ENCODE measurements at regions not wholly inside any gene's neighbourhood (a gene's known extent, or its start where the extent isn't known, plus 50 kb on each side); places are given as distances from the start of the nearest gene placed in this dataset.

DNA sequence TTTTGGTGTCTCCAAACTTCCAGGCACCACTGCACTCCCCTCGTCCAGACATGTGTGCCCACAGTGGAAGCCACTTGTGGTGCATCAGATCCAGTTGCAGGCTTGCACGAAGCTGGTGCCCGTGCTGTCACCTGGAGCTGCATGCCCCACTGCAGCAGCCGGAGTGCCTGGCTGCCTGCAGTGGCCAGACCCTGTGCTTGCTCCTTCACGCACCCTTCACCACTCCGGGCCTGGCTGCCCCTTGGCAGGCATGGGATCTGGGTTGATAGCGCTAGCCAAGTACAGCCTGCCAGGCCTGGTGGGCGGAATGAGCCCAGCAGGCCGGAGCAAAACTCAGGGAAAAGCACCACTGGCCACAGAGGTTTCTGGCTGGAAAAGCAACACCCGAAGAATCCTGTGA lies 50.2 kb upstream of the SHISA3 start:
- Histone ChIP-seq H3K27me3 (no peaks in the 10 kb centered on the region), H3K9me3 (ENCODE audit: low read depth) (no peaks in the 10 kb centered on the region), H3K4me3 (no peak overlapping the region), H3K4me1 (ENCODE audit: low read depth) (no peaks in the 10 kb centered on the region), H3K36me3 (no peaks in the 10 kb centered on the region), H3K27ac (no peak overlapping the region)
- no peak for TF ChIP-seq CTCF (IDR thresholded peaks at IDR 0.05; ENCODE audit: low read depth, low read length)
- DNase-seq (ENCODE audit: low read depth in 1 of 2, low spot score in 1 of 2) = no peak
